IMR-90 (cell line): ENCODE measurements at regions not wholly inside any gene's neighbourhood (a gene's known extent, or its start where the extent isn't known, plus 50 kb on each side); places are given as distances from the start of the nearest gene placed in this dataset.

ENCODE experiments used
- ATAC-seq: fragments of 200-7000 bp; cut with Tn5 transposase; 2 replicates; pipeline ENCODE4 v1.9.1; 2020; ENCODE audit warnings: low read depth, mild to moderate bottlenecking, moderate library complexity
- BruUV-seq: library from RNA; stranded (reverse); fragments of 400-500 nt; replicated peaks from 2 replicates; lab custom pipeline; 2021; lab: Mats Ljungman, UMichigan
- CTCF ChIA-PET: fragments of 300-600 bp; formaldehyde crosslinking; extraction: SDS; loops from one replicate; lab custom pipeline; 2021; ENCODE audit warnings: antibody characterized with exemption; lab: Yijun Ruan, JAX
- POLR2A ChIA-PET: fragments of 300-600 bp; sonication (Branson Sonifier 250); formaldehyde crosslinking; loops from one replicate; lab custom pipeline; 2022; ENCODE audit warnings: antibody characterized with exemption; ENCODE audit not compliant: unreplicated experiment; lab: Charles Lee
- DNase-seq: peaks from one replicate; pipeline ENCODE4 v3.0.0; 2013
- H2AFZ ChIP-seq: replicated peaks from 2 replicates; pipeline ENCODE3; 2013; ENCODE audit warnings: low read length, mild to moderate bottlenecking; ENCODE audit not compliant: poor library complexity
- H2AK5ac ChIP-seq: 2 replicates; pipeline ENCODE4 v1.6.1; 2013; ENCODE audit warnings: low read depth, low read length, inconsistent platforms
- H2AK9ac ChIP-seq: replicated peaks from 2 replicates; pipeline ENCODE3; 2013; ENCODE audit warnings: mild to moderate bottlenecking, low read depth, low read length, moderate library complexity; ENCODE audit not compliant: poor library complexity
- H2BK120ac ChIP-seq: 2 replicates; pipeline ENCODE4 v1.6.1; 2013; ENCODE audit warnings: low read depth, low read length, inconsistent platforms
- H2BK15ac ChIP-seq: 3 replicates; pipeline ENCODE4 v1.6.1; 2013; ENCODE audit warnings: low read depth, low read length, inconsistent platforms
- H2BK20ac ChIP-seq: 2 replicates; pipeline ENCODE4 v1.6.1; 2013; ENCODE audit warnings: low read depth, mild to moderate bottlenecking, inconsistent platforms, low read length, moderate library complexity
- H2BK5ac ChIP-seq: 2 replicates; pipeline ENCODE4 v1.6.1; 2013; ENCODE audit warnings: mild to moderate bottlenecking, low read depth, low read length, inconsistent platforms; ENCODE audit not compliant: poor library complexity, severe bottlenecking
- H3K14ac ChIP-seq: replicated peaks from 2 replicates; pipeline ENCODE4 v1.6.1; 2013; ENCODE audit warnings: low read depth, low read length, inconsistent platforms
- H3K18ac ChIP-seq: 2 replicates; pipeline ENCODE4 v1.6.1; 2013; ENCODE audit warnings: low read depth, low read length, control low read depth
- H3K23ac ChIP-seq: 2 replicates; pipeline ENCODE4 v1.6.1; 2013; ENCODE audit warnings: low read depth, low read length, inconsistent platforms
- H3K27ac ChIP-seq: 2 replicates; pipeline ENCODE4 v1.5.1; 2013; ENCODE audit warnings: mild to moderate bottlenecking, control low read depth, low read length; ENCODE audit not compliant: insufficient read depth
- H3K27me3 ChIP-seq: 2 replicates; pipeline ENCODE4 v1.6.1; 2013; ENCODE audit warnings: low read length; ENCODE audit not compliant: control insufficient read depth, insufficient read depth
- H3K36me3 ChIP-seq: 2 replicates; pipeline ENCODE4 v1.6.1; 2013; ENCODE audit warnings: low read length, mixed read lengths; ENCODE audit not compliant: control insufficient read depth, insufficient read depth
- H3K4ac ChIP-seq: 2 replicates; pipeline ENCODE4 v1.6.1; 2013; ENCODE audit warnings: low read depth, low read length, inconsistent platforms
- H3K4me1 ChIP-seq: 2 replicates; pipeline ENCODE4 v1.6.1; 2013; ENCODE audit warnings: low read length, mixed read lengths; ENCODE audit not compliant: control insufficient read depth, insufficient read depth
- H3K4me2 ChIP-seq: 2 replicates; pipeline ENCODE4 v1.6.1; 2013; ENCODE audit warnings: low read depth, mild to moderate bottlenecking, control low read depth, low read length, moderate library complexity
- H3K4me3 ChIP-seq: 2 replicates; pipeline ENCODE4 v1.5.1; 2013; ENCODE audit warnings: low read depth, mild to moderate bottlenecking, control low read depth, low read length, moderate library complexity; ENCODE audit not compliant: insufficient read depth
- H3K56ac ChIP-seq: 2 replicates; pipeline ENCODE4 v1.6.1; 2013; ENCODE audit warnings: low read length, inconsistent platforms; ENCODE audit not compliant: insufficient read depth; ENCODE audit errors: extremely low read depth
- H3K79me1 ChIP-seq, 2 experiments: 2 replicates each; pipeline ENCODE4 v1.6.1; 2013; ENCODE audit warnings: low read length in 2 of 2, inconsistent platforms in 1 of 2, low read depth in 1 of 2
- H3K9ac ChIP-seq: 2 replicates; pipeline ENCODE4 v1.6.1; 2013; ENCODE audit warnings: low read depth, low read length, control low read depth
- H3K9me1 ChIP-seq: 2 replicates; pipeline ENCODE4 v1.6.1; 2013; ENCODE audit warnings: low read length, inconsistent platforms; ENCODE audit not compliant: insufficient read depth
- H3K9me3 ChIP-seq: 2 replicates; pipeline ENCODE4 v1.6.1; 2013; ENCODE audit warnings: low read length; ENCODE audit not compliant: control insufficient read depth, insufficient read depth
- H4K20me1 ChIP-seq: 2 replicates; pipeline ENCODE4 v1.6.1; 2013; ENCODE audit warnings: low read length, inconsistent platforms; ENCODE audit not compliant: insufficient read depth
- H4K5ac ChIP-seq: 2 replicates; pipeline ENCODE4 v1.6.1; 2013; ENCODE audit warnings: mild to moderate bottlenecking, low read depth, low read length, control low read depth
- H4K8ac ChIP-seq, 2 experiments: 2 replicates each; pipeline ENCODE4 v1.6.1; 2013; ENCODE audit warnings: low read depth in 2 of 2, low read length in 2 of 2, control low read depth in 1 of 2, inconsistent platforms in 1 of 2
- H4K91ac ChIP-seq: 2 replicates; pipeline ENCODE4 v1.6.1; 2013; ENCODE audit warnings: low read depth, low read length, inconsistent platforms; ENCODE audit not compliant: insufficient read depth
- BHLHE40 ChIP-seq: fragments of 150-350 bp; IDR thresholded peaks from 2 replicates; pipeline ENCODE4 v1.6.1; 2016; ENCODE audit warnings: mild to moderate bottlenecking, low read depth, low read length
- CEBPB ChIP-seq: IDR thresholded peaks from 2 replicates; pipeline ENCODE4 v1.6.1; 2012; ENCODE audit warnings: low read depth, low read length, improper control_type of control experiment
- CHD1 ChIP-seq: IDR thresholded peaks from 2 replicates; pipeline ENCODE4 v1.6.1; 2012; ENCODE audit warnings: low read depth, low read length, improper control_type of control experiment
- CTCF ChIP-seq: conservative IDR thresholded peaks from 2 replicates; pipeline ENCODE4 v1.5.1; 2012; ENCODE audit warnings: mild to moderate bottlenecking, low read depth, low read length, improper control_type of control experiment
- ELK1 ChIP-seq: fragments of 150-350 bp; IDR thresholded peaks from 2 replicates; pipeline ENCODE4 v1.6.1; 2016; ENCODE audit warnings: low read depth, mild to moderate bottlenecking, low read length, moderate library complexity, borderline replicate concordance
- FOS ChIP-seq: fragments of 150-350 bp; IDR thresholded peaks from 2 replicates; pipeline ENCODE4 v1.6.1; 2016; ENCODE audit warnings: low read depth, low read length
- MAFK ChIP-seq: IDR thresholded peaks from 2 replicates; pipeline ENCODE4 v1.6.1; 2012; ENCODE audit warnings: low read depth, low read length, improper control_type of control experiment
- MAZ ChIP-seq: IDR thresholded peaks from 2 replicates; pipeline ENCODE4 v1.6.1; 2012; ENCODE audit warnings: low read depth, mild to moderate bottlenecking, low read length, improper control_type of control experiment, moderate library complexity, borderline replicate concordance
- MXI1 ChIP-seq: IDR thresholded peaks from 2 replicates; pipeline ENCODE4 v1.6.1; 2012; ENCODE audit warnings: low read depth, mild to moderate bottlenecking, low read length, moderate library complexity, borderline replicate concordance
- NFE2L2 ChIP-seq: fragments of 150-350 bp; IDR thresholded peaks from 2 replicates; pipeline ENCODE4 v1.6.1; 2016; ENCODE audit warnings: low read depth, mild to moderate bottlenecking, low read length
- POLR2A ChIP-seq: IDR thresholded peaks from 2 replicates; pipeline ENCODE4 v1.6.1; 2012; ENCODE audit warnings: mild to moderate bottlenecking, low read depth, low read length
- RAD21 ChIP-seq: IDR thresholded peaks from 2 replicates; pipeline ENCODE4 v1.6.1; 2012; ENCODE audit warnings: low read length, improper control_type of control experiment
- RCOR1 ChIP-seq: IDR thresholded peaks from 2 replicates; pipeline ENCODE4 v1.6.1; 2012; ENCODE audit warnings: mild to moderate bottlenecking, low read length, improper control_type of control experiment; ENCODE audit not compliant: insufficient replicate concordance
- RFX5 ChIP-seq: IDR thresholded peaks from 2 replicates; pipeline ENCODE4 v1.8.0; 2012; ENCODE audit warnings: low read depth, mild to moderate bottlenecking, low read length, moderate library complexity
- SMC3 ChIP-seq: fragments of 150-350 bp; IDR thresholded peaks from 2 replicates; pipeline ENCODE4 v1.6.1; 2016; ENCODE audit warnings: low read depth, mild to moderate bottlenecking, antibody characterized with exemption, low read length, moderate library complexity
- USF2 ChIP-seq: fragments of 150-350 bp; IDR thresholded peaks from 2 replicates; pipeline ENCODE4 v1.6.1; 2017; ENCODE audit warnings: mild to moderate bottlenecking, antibody characterized with exemption, low read length, low read depth
- WGBS, 2 experiments: methylation state at CpG; one replicate each; pipeline versions ENCODE4 v1.1.5 to v1.1.7; 2013; ENCODE audit warnings: missing lambda C conversion rate in 2 of 2; ENCODE audit not compliant: insufficient read length in 1 of 2; ENCODE audit errors: extremely low coverage in 2 of 2; 5-methylcytosine and 5-hydroxymethylcytosine counted together
- dilution Hi-C: fragments of 300-500 bp; cut with HindIII; formaldehyde crosslinking; loops from one replicate; pipeline ENCODE4 v1.14.3; 2018; ENCODE audit warnings: low sequenced_read_pairs; ENCODE audit not compliant: unreplicated experiment
- in situ Hi-C: fragments of 300-500 bp; cut with MboI; formaldehyde crosslinking; loops from 3 replicates; pipeline ENCODE4 v1.14.3; 2019; ENCODE audit warnings: low sequenced_read_pairs, inconsistent platforms, mixed read lengths
- intact Hi-C: fragments of 100-400 bp; cut with micrococcal nuclease; formaldehyde crosslinking; loops from 2 replicates; pipeline ENCODE4 v1.10.0; 2022

GRCh38 chr14:89674936-89675335, 257.9 kb upstream of the FOXN3 start:
- DNase-seq (no peak), ATAC-seq (no peak)
- Histone ChIP-seq H4K91ac (no peak overlapping the region), H2AK5ac (no peak overlapping the region), H2BK20ac (no peak overlapping the region), H2BK5ac (no peak overlapping the region), H3K4ac (no peak overlapping the region), H3K9me1 (no peaks in the 10 kb centered on the region), H3K27ac (no peak overlapping the region), H3K4me3 (no peak overlapping the region), H3K56ac (no peak overlapping the region), H3K9ac (no peak overlapping the region), H3K27me3 (no peaks in the 10 kb centered on the region), H3K36me3 (no peaks in the 10 kb centered on the region), H3K4me2 (no peak overlapping the region), H3K14ac (no peak overlapping the region), H2AFZ (no peak overlapping the region), H2BK15ac (no peak overlapping the region), H2BK120ac (no peak overlapping the region), H3K18ac (no peak overlapping the region), H3K23ac (no peak overlapping the region), H4K20me1 (no peaks in the 10 kb centered on the region), H2AK9ac (no peak overlapping the region), H4K8ac (no peak overlapping the region), H3K9me3 (no peaks in the 10 kb centered on the region), H4K5ac (no peak overlapping the region), H3K79me1 (no peaks in the 10 kb centered on the region), H3K4me1 (peaks cover 2% of the 10 kb centered on the region)
- POLR2A ChIA-PET: interaction anchor here (0.6 kb wide), 1 partner anchor 246 kb away, joined by 7 read pairs; no protein-coding TSS in a partner anchor
- in situ Hi-C loops (no loop called here), intact Hi-C loops (no loop called here), dilution Hi-C loops (no loop called here)
- no TSS peak for BruUV-seq
- CTCF ChIA-PET: no interaction called here
- TF ChIP-seq CHD1 (no peak), CTCF (no peak), RAD21 (no peak), MAZ (no peak), BHLHE40 (no peak), ELK1 (no peak), RFX5 (no peak), NFE2L2 (no peak), FOS (no peak), MXI1 (no peak), USF2 (no peak), RCOR1 (no peak), MAFK (no peak), SMC3 (no peak), CEBPB (no peak), POLR2A (no peak)
- no CpG with 5 or more reads among the region's 1 CpG for WGBS, 2 experiments
